GM12878 (cell line): ENCODE measurements at regions not wholly inside any gene's neighbourhood (a gene's known extent, or its start where the extent isn't known, plus 50 kb on each side); places are given as distances from the start of the nearest gene placed in this dataset.

Experiments used
- ATAC-seq: fragments of 200-7000 bp; cut with Tn5 transposase; 3 replicates; pipeline ENCODE4 v1.9.1; 2020; ENCODE audit warnings: mild to moderate bottlenecking, moderate library complexity
- BruUV-seq: library from RNA; stranded (reverse); fragments of 400-500 nt; replicated peaks from 2 replicates; lab custom pipeline; 2021; lab: Mats Ljungman, UMichigan
- CTCF ChIA-PET: fragments of 300-600 bp; sonication (Branson Sonifier 250); formaldehyde crosslinking; extraction: SDS; loops from one replicate; lab custom pipeline; 2021; ENCODE audit warnings: inconsistent platforms; lab: Yijun Ruan, JAX
- POLR2A ChIA-PET: fragments of 350-600 bp; formaldehyde crosslinking; extraction: SDS; loops from one replicate; lab custom pipeline; 2021; ENCODE audit warnings: inconsistent platforms; lab: Charles Lee
- RAD21 ChIA-PET: fragments of 300-600 bp; sonication (Branson Sonifier 250); formaldehyde crosslinking; loops from one replicate; lab custom pipeline; 2023; ENCODE audit warnings: antibody characterized with exemption; ENCODE audit not compliant: unreplicated experiment; lab: Charles Lee
- SMC1A ChIA-PET: fragments of 300-600 bp; sonication (Branson Sonifier 250); formaldehyde crosslinking; loops from one replicate; lab custom pipeline; 2023; ENCODE audit not compliant: unreplicated experiment, uncharacterized antibody; lab: Charles Lee
- DNase-seq: peaks from one replicate; pipeline ENCODE4 v3.0.0-alpha.2; 2011; ENCODE audit warnings: low read depth, low spot score
- FAIRE-seq: peaks from 3 replicates; lab custom pipeline; 2011; peaks lifted over from hg19 to GRCh38; lab: Jason Lieb, UNC
- H2AFZ ChIP-seq: 2 replicates; pipeline ENCODE4 v1.6.0; 2011; ENCODE audit warnings: low read depth, low read length, control low read depth; ENCODE audit not compliant: control insufficient read depth
- H3K27ac ChIP-seq: 2 replicates; pipeline ENCODE4 v1.5.1; 2011; ENCODE audit warnings: control low read depth; ENCODE audit not compliant: control insufficient read depth, insufficient read depth
- H3K27me3 ChIP-seq, 2 experiments: replicated peaks in 1 of 2; 2 replicates each; pipeline versions ENCODE4 v1.6.0 to v1.6.1; 2011; ENCODE audit warnings: low read length in 1 of 2; ENCODE audit not compliant: control insufficient read depth in 2 of 2, insufficient read depth in 2 of 2
- H3K36me3 ChIP-seq, 2 experiments: 2 replicates each; pipeline ENCODE4 v1.5.1; 2011; ENCODE audit warnings: low read length in 1 of 2; ENCODE audit not compliant: control insufficient read depth in 2 of 2, insufficient read depth in 2 of 2
- H3K4me1 ChIP-seq: 2 replicates; pipeline ENCODE4 v1.6.1; 2011; ENCODE audit warnings: mild to moderate bottlenecking, low read length, moderate library complexity, mixed read lengths; ENCODE audit not compliant: control insufficient read depth, insufficient read depth
- H3K4me2 ChIP-seq: 2 replicates; pipeline ENCODE4 v1.6.0; 2011; ENCODE audit warnings: control low read depth; ENCODE audit not compliant: control insufficient read depth, insufficient read depth
- H3K4me3 ChIP-seq: fragments of 200-600 bp; sonication (generic); 2 replicates; pipeline ENCODE4 v1.5.1; 2016
- H3K79me2 ChIP-seq: 2 replicates; pipeline ENCODE4 v1.6.0; 2011; ENCODE audit warnings: low read length; ENCODE audit not compliant: control insufficient read depth, insufficient read depth
- H3K9ac ChIP-seq: 2 replicates; pipeline ENCODE4 v1.8.0; 2011; ENCODE audit warnings: low read length, control low read depth, mixed read lengths; ENCODE audit not compliant: control insufficient read depth, insufficient read depth
- H3K9me3 ChIP-seq: replicated peaks from 3 replicates; pipeline ENCODE4 v1.5.1; 2011; ENCODE audit warnings: mild to moderate bottlenecking, low read length; ENCODE audit not compliant: control insufficient read depth, insufficient read depth
- H4K20me1 ChIP-seq: 2 replicates; pipeline ENCODE4 v1.6.0; 2011; ENCODE audit not compliant: control insufficient read depth, insufficient read depth
- HDAC6 ChIP-seq: fragments of 200-600 bp; sonication (generic); IDR thresholded peaks from one replicate; pipeline ENCODE4 v1.8.0; 2017; ENCODE audit warnings: antibody characterized with exemption; ENCODE audit not compliant: unreplicated experiment
- IKZF2 ChIP-seq, 2 experiments: fragments of 450-650 bp; IDR thresholded peaks; 2 replicates each; pipeline ENCODE4 v1.6.1; 2017; ENCODE audit warnings: mild to moderate bottlenecking in 2 of 2, moderate library complexity in 2 of 2
- RUNX3 ChIP-seq: IDR thresholded peaks from 2 replicates; pipeline ENCODE4 v1.6.1; 2012; ENCODE audit warnings: low read length, inconsistent platforms
- SMAD1 ChIP-seq: fragments of 450-650 bp; IDR thresholded peaks from 2 replicates; pipeline ENCODE4 v1.6.1; 2018; ENCODE audit warnings: mild to moderate bottlenecking, low read depth; ENCODE audit not compliant: partially characterized antibody
- SRF ChIP-seq, 2 experiments: IDR thresholded peaks; 2 replicates each; pipeline ENCODE4 v1.6.1; 2011; ENCODE audit warnings: low read depth in 2 of 2, low read length in 2 of 2, mild to moderate bottlenecking in 1 of 2, moderate library complexity in 1 of 2
- WRNIP1 ChIP-seq: IDR thresholded peaks from 2 replicates; pipeline ENCODE4 v1.6.1; 2011; ENCODE audit warnings: low read depth, low read length, improper control_type of control experiment, borderline replicate concordance
- WGBS: methylation state at CpG from one replicate; pipeline ENCODE4 v1.1.6; 2016; ENCODE audit warnings: low lambda C conversion rate; ENCODE audit not compliant: insufficient replicate concordance, insufficient coverage; ENCODE audit errors: missing lambda C conversion rate; 5-methylcytosine and 5-hydroxymethylcytosine counted together
- in situ Hi-C: fragments of 300-500 bp; cut with MboI; formaldehyde crosslinking; loops from 9 replicates; pipeline ENCODE4 v1.14.3; 2018; ENCODE audit warnings: mixed read lengths
- intact Hi-C: fragments of 100-400 bp; cut with micrococcal nuclease; formaldehyde crosslinking; loops from one replicate; pipeline ENCODE4 v1.14.2; 2022; ENCODE audit not compliant: unreplicated experiment
- TF ChIP-seq, protein P1 (sequence below): fragments of 450-650 bp; formaldehyde crosslinking; IDR thresholded peaks from 2 replicates; pipeline ENCODE4 v1.5.0; 2022; ENCODE audit warnings: mild to moderate bottlenecking, missing genetic modification characterization
- TF ChIP-seq, protein P2 (sequence below): IDR thresholded peaks from 2 replicates; pipeline ENCODE4 v1.6.1; 2011; ENCODE audit warnings: borderline replicate concordance, low read depth, mild to moderate bottlenecking, moderate library complexity, low read length; ENCODE audit not compliant: insufficient read depth, poor library complexity, severe bottlenecking
- TF ChIP-seq, protein P3 (sequence below): fragments of 450-650 bp; IDR thresholded peaks from 2 replicates; pipeline ENCODE4 v1.6.1; 2017; ENCODE audit warnings: mild to moderate bottlenecking, low read depth, inconsistent platforms; ENCODE audit not compliant: poor library complexity, severe bottlenecking

DNA sequence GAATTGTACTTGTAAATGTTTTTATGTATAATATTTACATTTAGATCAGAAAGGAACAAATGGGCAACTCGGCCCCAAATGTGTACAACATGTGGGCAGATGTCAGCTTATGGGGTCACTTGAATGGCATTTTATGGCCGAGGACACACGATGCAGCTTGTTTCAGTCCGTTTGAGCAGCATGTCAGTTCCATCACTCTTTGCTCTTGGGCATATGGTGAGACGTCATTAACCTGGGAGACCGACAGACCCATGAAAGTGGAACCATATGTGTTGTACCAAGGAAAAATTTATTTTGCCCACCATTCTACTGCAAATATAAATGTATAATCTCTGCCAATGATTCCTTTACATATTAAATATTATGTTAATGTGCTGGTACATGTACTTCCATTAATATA is 561.9 kb upstream of the SOX9 start:
- Histone ChIP-seq H3K79me2 (no peaks in the 10 kb centered on the region), H3K4me3 (no peak overlapping the region), H3K9ac (no peak overlapping the region), H3K4me2 (no peak overlapping the region), H3K36me3 (no peaks in the 10 kb centered on the region), H4K20me1 (no peaks in the 10 kb centered on the region), H3K9me3 (no peaks in the 10 kb centered on the region), H3K27ac (no peak overlapping the region), H3K4me1 (no peaks in the 10 kb centered on the region), H2AFZ (no peak overlapping the region), H3K27me3 (no peaks in the 10 kb centered on the region)
- ChIA-PET SMC1A (no interaction called here), RAD21 (no interaction called here), POLR2A (no interaction called here), CTCF (no interaction called here)
- BruUV-seq: no TSS peak
- DNase-seq (no peak), ATAC-seq (no peak), FAIRE-seq (no peak)
- WGBS: 19% methylated on average over 6 of the region's 6 CpGs
- intact Hi-C loops (loop anchor here (10.0 kb wide), 1 partner anchor 64 kb away; no protein-coding TSS in a partner anchor), in situ Hi-C loops (no loop called here)
- TF ChIP-seq, protein P1, sequence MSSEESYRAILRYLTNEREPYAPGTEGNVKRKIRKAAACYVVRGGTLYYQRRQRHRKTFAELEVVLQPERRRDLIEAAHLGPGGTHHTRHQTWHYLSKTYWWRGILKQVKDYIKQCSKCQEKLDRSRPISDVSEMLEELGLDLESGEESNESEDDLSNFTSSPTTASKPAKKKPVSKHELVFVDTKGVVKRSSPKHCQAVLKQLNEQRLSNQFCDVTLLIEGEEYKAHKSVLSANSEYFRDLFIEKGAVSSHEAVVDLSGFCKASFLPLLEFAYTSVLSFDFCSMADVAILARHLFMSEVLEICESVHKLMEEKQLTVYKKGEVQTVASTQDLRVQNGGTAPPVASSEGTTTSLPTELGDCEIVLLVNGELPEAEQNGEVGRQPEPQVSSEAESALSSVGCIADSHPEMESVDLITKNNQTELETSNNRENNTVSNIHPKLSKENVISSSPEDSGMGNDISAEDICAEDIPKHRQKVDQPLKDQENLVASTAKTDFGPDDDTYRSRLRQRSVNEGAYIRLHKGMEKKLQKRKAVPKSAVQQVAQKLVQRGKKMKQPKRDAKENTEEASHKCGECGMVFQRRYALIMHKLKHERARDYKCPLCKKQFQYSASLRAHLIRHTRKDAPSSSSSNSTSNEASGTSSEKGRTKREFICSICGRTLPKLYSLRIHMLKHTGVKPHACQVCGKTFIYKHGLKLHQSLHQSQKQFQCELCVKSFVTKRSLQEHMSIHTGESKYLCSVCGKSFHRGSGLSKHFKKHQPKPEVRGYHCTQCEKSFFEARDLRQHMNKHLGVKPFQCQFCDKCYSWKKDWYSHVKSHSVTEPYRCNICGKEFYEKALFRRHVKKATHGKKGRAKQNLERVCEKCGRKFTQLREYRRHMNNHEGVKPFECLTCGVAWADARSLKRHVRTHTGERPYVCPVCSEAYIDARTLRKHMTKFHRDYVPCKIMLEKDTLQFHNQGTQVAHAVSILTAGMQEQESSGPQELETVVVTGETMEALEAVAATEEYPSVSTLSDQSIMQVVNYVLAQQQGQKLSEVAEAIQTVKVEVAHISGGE: no peak
- TF ChIP-seq SMAD1 (no peak), IKZF2 (IDR thresholded peaks at IDR 0.05) (no peak), SRF (IDR thresholded peaks at IDR 0.05; ENCODE audit: low read depth in 2 of 2, low read length in 2 of 2) (no peak), RUNX3 (no peak), WRNIP1 (no peak), HDAC6 (no peak)
- TF ChIP-seq, protein P2, sequence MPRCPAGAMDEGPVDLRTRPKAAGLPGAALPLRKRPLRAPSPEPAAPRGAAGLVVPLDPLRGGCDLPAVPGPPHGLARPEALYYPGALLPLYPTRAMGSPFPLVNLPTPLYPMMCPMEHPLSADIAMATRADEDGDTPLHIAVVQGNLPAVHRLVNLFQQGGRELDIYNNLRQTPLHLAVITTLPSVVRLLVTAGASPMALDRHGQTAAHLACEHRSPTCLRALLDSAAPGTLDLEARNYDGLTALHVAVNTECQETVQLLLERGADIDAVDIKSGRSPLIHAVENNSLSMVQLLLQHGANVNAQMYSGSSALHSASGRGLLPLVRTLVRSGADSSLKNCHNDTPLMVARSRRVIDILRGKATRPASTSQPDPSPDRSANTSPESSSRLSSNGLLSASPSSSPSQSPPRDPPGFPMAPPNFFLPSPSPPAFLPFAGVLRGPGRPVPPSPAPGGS: no peak
- TF ChIP-seq, protein P3, sequence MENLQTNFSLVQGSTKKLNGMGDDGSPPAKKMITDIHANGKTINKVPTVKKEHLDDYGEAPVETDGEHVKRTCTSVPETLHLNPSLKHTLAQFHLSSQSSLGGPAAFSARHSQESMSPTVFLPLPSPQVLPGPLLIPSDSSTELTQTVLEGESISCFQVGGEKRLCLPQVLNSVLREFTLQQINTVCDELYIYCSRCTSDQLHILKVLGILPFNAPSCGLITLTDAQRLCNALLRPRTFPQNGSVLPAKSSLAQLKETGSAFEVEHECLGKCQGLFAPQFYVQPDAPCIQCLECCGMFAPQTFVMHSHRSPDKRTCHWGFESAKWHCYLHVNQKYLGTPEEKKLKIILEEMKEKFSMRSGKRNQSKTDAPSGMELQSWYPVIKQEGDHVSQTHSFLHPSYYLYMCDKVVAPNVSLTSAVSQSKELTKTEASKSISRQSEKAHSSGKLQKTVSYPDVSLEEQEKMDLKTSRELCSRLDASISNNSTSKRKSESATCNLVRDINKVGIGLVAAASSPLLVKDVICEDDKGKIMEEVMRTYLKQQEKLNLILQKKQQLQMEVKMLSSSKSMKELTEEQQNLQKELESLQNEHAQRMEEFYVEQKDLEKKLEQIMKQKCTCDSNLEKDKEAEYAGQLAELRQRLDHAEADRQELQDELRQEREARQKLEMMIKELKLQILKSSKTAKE: no peak
